ENCODE measurements at regions not wholly inside any gene's neighbourhood (a gene's known extent, or its start where the extent isn't known, plus 50 kb on each side); places are given as distances from the start of the nearest gene placed in this dataset.

- no peaks in the 10 kb centered on the region for H3K9me3 Mint-ChIP-seq
- peaks cover 7% of the 10 kb centered on the region for H3K27me3 Mint-ChIP-seq
Measured at GRCh38 chr5:127210042-127210441, 80.6 kb upstream of the MEGF10 start.

DNA sequence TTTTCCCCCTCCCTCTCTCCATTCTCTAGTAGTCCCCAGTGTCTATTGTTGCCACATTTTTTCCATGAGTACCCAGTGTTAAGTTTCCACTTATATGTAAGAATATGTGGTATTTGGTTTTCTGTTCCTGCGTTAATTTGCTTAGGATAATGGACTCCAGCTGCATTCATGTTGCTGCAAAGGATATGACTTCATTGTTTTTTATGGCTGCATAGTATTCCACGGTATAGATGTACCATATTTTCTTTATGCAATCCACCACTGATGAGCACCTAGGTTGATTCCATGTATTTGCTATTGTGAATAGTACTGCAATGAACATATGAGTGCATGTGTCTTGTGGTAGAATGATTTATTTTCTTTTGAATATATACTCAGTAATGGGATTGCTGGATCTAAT lies 77.4 kb upstream of the MEGF10 start:
- CTCF ChIA-PET = no interaction called here
- H3K27ac Mint-ChIP-seq = no peak overlapping the region
- no peak overlapping the region for H3K4me3 ChIP-seq (ENCODE audit: low read length)
- intact Hi-C loops (cut with DNase I, micrococcal nuclease) = no loop called here
- no peaks in the 10 kb centered on the region for H3K9me3 Mint-ChIP-seq
- ATAC-seq (ENCODE audit: poor library complexity) (no peak), DNase-seq (no peak)
- H3K4me1 ChIP-seq (ENCODE audit: insufficient read depth, low read length) = no peaks in the 10 kb centered on the region
- peaks cover 0 to 8% of the 10 kb centered on the region in 2 experiments for H3K27me3 ChIP-seq (ENCODE audit: control insufficient read depth in 1 of 2, insufficient read depth in 2 of 2, low read length in 2 of 2)
- no peaks in the 10 kb centered on the region for H3K4me1 Mint-ChIP-seq (ENCODE audit: low read depth)
- H3K27ac ChIP-seq (ENCODE audit: low read depth in 1 of 2, low read length in 2 of 2) = no peak overlapping the region
- TF ChIP-seq, protein P1, sequence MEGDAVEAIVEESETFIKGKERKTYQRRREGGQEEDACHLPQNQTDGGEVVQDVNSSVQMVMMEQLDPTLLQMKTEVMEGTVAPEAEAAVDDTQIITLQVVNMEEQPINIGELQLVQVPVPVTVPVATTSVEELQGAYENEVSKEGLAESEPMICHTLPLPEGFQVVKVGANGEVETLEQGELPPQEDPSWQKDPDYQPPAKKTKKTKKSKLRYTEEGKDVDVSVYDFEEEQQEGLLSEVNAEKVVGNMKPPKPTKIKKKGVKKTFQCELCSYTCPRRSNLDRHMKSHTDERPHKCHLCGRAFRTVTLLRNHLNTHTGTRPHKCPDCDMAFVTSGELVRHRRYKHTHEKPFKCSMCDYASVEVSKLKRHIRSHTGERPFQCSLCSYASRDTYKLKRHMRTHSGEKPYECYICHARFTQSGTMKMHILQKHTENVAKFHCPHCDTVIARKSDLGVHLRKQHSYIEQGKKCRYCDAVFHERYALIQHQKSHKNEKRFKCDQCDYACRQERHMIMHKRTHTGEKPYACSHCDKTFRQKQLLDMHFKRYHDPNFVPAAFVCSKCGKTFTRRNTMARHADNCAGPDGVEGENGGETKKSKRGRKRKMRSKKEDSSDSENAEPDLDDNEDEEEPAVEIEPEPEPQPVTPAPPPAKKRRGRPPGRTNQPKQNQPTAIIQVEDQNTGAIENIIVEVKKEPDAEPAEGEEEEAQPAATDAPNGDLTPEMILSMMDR (IDR thresholded peaks at IDR 0.05) = no peak
- peaks cover 27% of the 10 kb centered on the region for H3K27me3 Mint-ChIP-seq
- peaks cover 0 to 4% of the 10 kb centered on the region in 2 experiments for H3K9me3 ChIP-seq (ENCODE audit: control insufficient read depth in 1 of 2, insufficient read depth in 1 of 2, low read length in 2 of 2)
- no peaks in the 10 kb centered on the region for H3K36me3 ChIP-seq (ENCODE audit: insufficient read depth, low read length)
- no peak overlapping the region for H3K4me3 Mint-ChIP-seq
- POLR2A ChIA-PET = no interaction called here
- no peaks in the 10 kb centered on the region for H3K36me3 Mint-ChIP-seq (ENCODE audit: low read depth)

More at GRCh38 chr5:127210042-127210441, 80.6 kb upstream of the MEGF10 start:
- H3K4me3 Mint-ChIP-seq = no peak overlapping the region
- no peak overlapping the region for H3K27ac Mint-ChIP-seq
- H3K27me3 ChIP-seq (ENCODE audit: control insufficient read depth in 1 of 2, insufficient read depth in 2 of 2, low read length in 2 of 2) = no peaks in the 10 kb centered on the region
- POLR2A ChIA-PET = no interaction called here
- no peak overlapping the region for H3K27ac ChIP-seq (ENCODE audit: low read depth in 1 of 2, low read length in 2 of 2)
- H3K9me3 ChIP-seq (ENCODE audit: control insufficient read depth in 1 of 2, insufficient read depth in 1 of 2, low read length in 2 of 2) = peaks cover 0 to 4% of the 10 kb centered on the region in 2 experiments
- no peaks in the 10 kb centered on the region for H3K36me3 Mint-ChIP-seq (ENCODE audit: low read depth)
- no peaks in the 10 kb centered on the region for H3K4me1 ChIP-seq (ENCODE audit: insufficient read depth, low read length)
- no peak for DNase-seq
- no peak overlapping the region for H3K4me3 ChIP-seq (ENCODE audit: low read length)
- intact Hi-C loops (cut with DNase I, micrococcal nuclease) = no loop called here
- no peaks in the 10 kb centered on the region for H3K36me3 ChIP-seq (ENCODE audit: insufficient read depth, low read length)
- CTCF ChIA-PET = interaction anchor here (1.3 kb wide), 1 partner anchor 21 kb away, joined by 5 read pairs; no protein-coding TSS in a partner anchor
- H3K4me1 Mint-ChIP-seq (ENCODE audit: low read depth) = no peaks in the 10 kb centered on the region
- no peak for ATAC-seq (ENCODE audit: poor library complexity)
- TF ChIP-seq, protein P1 (IDR thresholded peaks at IDR 0.05) = no peak

GRCh38 chr5:127216143-127216542 lies 74.5 kb upstream of the MEGF10 start:
- Histone ChIP-seq H3K27ac (ENCODE audit: low read depth in 1 of 2, low read length in 2 of 2) (no peak overlapping the region), H3K36me3 (ENCODE audit: insufficient read depth, low read length) (no peaks in the 10 kb centered on the region), H3K9me3 (ENCODE audit: control insufficient read depth in 1 of 2, insufficient read depth in 1 of 2, low read length in 2 of 2) (peaks cover 0 to 4% of the 10 kb centered on the region in 2 experiments), H3K4me3 (ENCODE audit: low read length) (no peak overlapping the region), H3K4me1 (ENCODE audit: insufficient read depth, low read length) (no peaks in the 10 kb centered on the region), H3K27me3 (ENCODE audit: control insufficient read depth in 1 of 2, insufficient read depth in 2 of 2, low read length in 2 of 2) (peaks cover 0 to 8% of the 10 kb centered on the region in 2 experiments)
- TF ChIP-seq, protein P1 (IDR thresholded peaks at IDR 0.05) = no peak
- no peak overlapping the region for H3K4me3 Mint-ChIP-seq
- CTCF ChIA-PET = no interaction called here
- DNase-seq (no peak), ATAC-seq (ENCODE audit: poor library complexity) (no peak)
- intact Hi-C loops (cut with DNase I, micrococcal nuclease) = no loop called here
- H3K27ac Mint-ChIP-seq = no peak overlapping the region
- H3K27me3 Mint-ChIP-seq = peaks cover 27% of the 10 kb centered on the region
- no peaks in the 10 kb centered on the region for H3K4me1 Mint-ChIP-seq (ENCODE audit: low read depth)
- POLR2A ChIA-PET = no interaction called here
- peaks cover 2% of the 10 kb centered on the region for H3K9me3 Mint-ChIP-seq
- H3K36me3 Mint-ChIP-seq (ENCODE audit: low read depth) = no peaks in the 10 kb centered on the region

Measured in CD4-positive, alpha-beta T cell (primary cell).